ENCODE measurements at regions not wholly inside any gene's neighbourhood (a gene's known extent, or its start where the extent isn't known, plus 50 kb on each side); places are given as distances from the start of the nearest gene placed in this dataset.

DNA sequence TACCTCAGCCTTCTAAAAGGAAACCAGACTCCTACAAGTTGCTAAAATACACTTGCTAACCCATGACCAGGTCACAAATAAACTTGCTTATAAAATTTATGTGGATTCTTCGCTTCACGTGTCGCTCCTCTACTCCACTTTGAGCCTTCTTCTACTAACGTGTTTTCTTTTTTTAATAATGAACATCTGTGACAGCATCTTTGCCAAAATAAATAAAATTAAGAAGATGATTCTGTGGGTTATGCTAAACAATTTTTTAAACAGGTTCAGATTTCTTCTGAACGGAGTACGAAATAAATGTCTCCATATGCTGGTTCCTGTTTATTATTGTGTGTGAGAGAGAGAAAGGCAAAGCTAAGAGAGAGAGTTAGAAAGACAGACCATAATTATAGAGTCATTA, 735.8 kb downstream of the LTN1 start:
- H3K4me3 ChIP-seq: no peak overlapping the region
- no peak for TF ChIP-seq CTCF (IDR thresholded peaks at IDR 0.05)
- DNase-seq (ENCODE audit: low spot score): no peak

GRCh38 chr21:28256420-28256831, 736.3 kb downstream of the LTN1 start:
- Histone ChIP-seq H3K27ac (no peak overlapping the region), H3K4me3 (no peak overlapping the region)
- no peak for DNase-seq (ENCODE audit: low spot score)
- no peak for TF ChIP-seq CTCF (IDR thresholded peaks at IDR 0.05)

More for the DNA sequence above, 735.8 kb downstream of the LTN1 start:
- no peak overlapping the region for H3K27ac ChIP-seq

GRCh38 chr21:28253961-28254360, 738.7 kb downstream of the LTN1 start:
- DNase-seq (ENCODE audit: low spot score): no peak
- TF ChIP-seq CTCF (IDR thresholded peaks at IDR 0.05): no peak
- no peak overlapping the region for H3K27ac ChIP-seq
- no peak overlapping the region for H3K4me3 ChIP-seq

GRCh38 chr21:28253338-28253737, 739.3 kb downstream of the LTN1 start:
- Histone ChIP-seq H3K4me3 (no peak overlapping the region), H3K27ac (no peak overlapping the region)
- no peak for DNase-seq (ENCODE audit: low spot score)
- TF ChIP-seq CTCF (IDR thresholded peaks at IDR 0.05): no peak

DNA sequence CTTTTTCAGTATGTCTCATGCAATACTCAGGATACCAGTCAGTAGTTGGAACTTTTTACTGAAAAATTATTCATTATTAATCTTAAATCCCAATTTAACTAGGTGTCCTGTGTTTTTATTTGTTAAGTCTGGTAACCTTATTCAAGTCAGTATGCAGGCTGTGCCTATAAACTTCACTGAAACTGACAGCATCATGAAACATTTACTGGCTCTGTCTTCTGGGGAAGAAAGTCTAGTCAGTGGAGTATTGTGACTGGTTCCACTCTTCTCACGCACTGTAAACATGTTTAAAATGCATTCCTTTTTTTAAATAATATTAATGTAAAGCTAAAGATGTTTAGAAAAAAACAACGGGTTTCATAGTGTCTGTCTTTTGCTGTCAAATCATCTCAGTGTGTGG, 739.7 kb downstream of the LTN1 start:
- TF ChIP-seq CTCF (IDR thresholded peaks at IDR 0.05): no peak
- no peak overlapping the region for H3K27ac ChIP-seq
- no peak for DNase-seq (ENCODE audit: low spot score)
- H3K4me3 ChIP-seq: no peak overlapping the region

DNA sequence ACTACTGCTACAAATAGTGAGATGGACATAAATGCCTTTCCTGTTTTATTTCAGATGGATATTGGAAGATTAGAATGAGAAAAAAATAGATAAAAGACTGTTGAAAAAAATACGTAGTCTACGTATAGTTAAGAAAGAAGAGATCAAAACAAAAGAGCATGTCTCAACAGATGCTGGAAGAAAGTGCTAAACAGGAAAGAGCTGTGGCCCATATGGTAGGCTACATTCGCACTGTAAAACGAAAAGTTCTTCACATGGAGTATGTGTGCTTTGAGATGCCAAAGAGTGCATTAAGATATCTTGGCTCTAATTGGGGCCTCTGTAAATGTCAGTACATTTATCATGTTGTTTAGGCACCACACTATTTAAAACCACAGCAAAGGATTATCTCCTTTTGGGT, 741.7 kb downstream of the LTN1 start:
- DNase-seq (ENCODE audit: low spot score): no peak
- no peak overlapping the region for H3K27ac ChIP-seq
- no peak for TF ChIP-seq CTCF (IDR thresholded peaks at IDR 0.05)
- no peak overlapping the region for H3K4me3 ChIP-seq

- TF ChIP-seq CTCF (IDR thresholded peaks at IDR 0.05): no peak
- no peak overlapping the region for H3K27ac ChIP-seq
- no peak overlapping the region for H3K4me3 ChIP-seq
- DNase-seq (ENCODE audit: low spot score): no peak
Observed at GRCh38 chr21:28247454-28248020, 745.1 kb downstream of the LTN1 start.

Data from coronary artery (tissue), 2 donors.